CD4-positive, alpha-beta T cell (primary cell): ENCODE measurements at regions not wholly inside any gene's neighbourhood (a gene's known extent, or its start where the extent isn't known, plus 50 kb on each side); places are given as distances from the start of the nearest gene placed in this dataset.

Experiments
- ATAC-seq: fragments of 200-7000 bp; cut with Tn5 transposase; one replicate; pipeline ENCODE4 v1.10.0; 2022; ENCODE audit warnings: mild to moderate bottlenecking; ENCODE audit not compliant: poor library complexity
- CTCF ChIA-PET: fragments of 350-600 bp; sonication (Branson Sonifier 250); formaldehyde crosslinking; loops from one replicate; lab custom pipeline; 2021; ENCODE audit warnings: antibody characterized with exemption, inconsistent platforms; lab: Charles Lee
- POLR2A ChIA-PET: fragments of 350-600 bp; sonication (Branson Sonifier 250); formaldehyde crosslinking; loops from one replicate; lab custom pipeline; 2021; ENCODE audit warnings: antibody characterized with exemption, inconsistent platforms; lab: Charles Lee
- DNase-seq, 14 experiments: peaks; one replicate each; pipeline ENCODE4 v3.0.0-alpha.2; 2013 to 2020; ENCODE audit warnings: mixed read lengths in 2 of 14
- H3K27ac ChIP-seq, 2 donors: one replicate each; pipeline versions ENCODE4 v1.5.1 to v1.7.0; 2013; ENCODE audit warnings: low read length in 2 of 2, low read depth in 1 of 2, mild to moderate bottlenecking in 1 of 2
- H3K27me3 ChIP-seq, 2 experiments: 1 replicate in 1 of 2; 2 replicates in 1 of 2; pipeline versions ENCODE4 v1.6.1 to v1.7.0; 2013; ENCODE audit warnings: low read length in 2 of 2, control low read depth in 1 of 2, mild to moderate bottlenecking in 1 of 2, moderate library complexity in 1 of 2; ENCODE audit not compliant: insufficient read depth in 2 of 2, control insufficient read depth in 1 of 2
- H3K36me3 ChIP-seq: one replicate; pipeline ENCODE4 v1.6.1; 2013; ENCODE audit warnings: low read length, control low read depth; ENCODE audit not compliant: insufficient read depth
- H3K4me1 ChIP-seq: one replicate; pipeline ENCODE4 v1.6.1; 2013; ENCODE audit warnings: low read length, control low read depth; ENCODE audit not compliant: insufficient read depth
- H3K4me3 ChIP-seq: one replicate; pipeline ENCODE4 v1.5.1; 2013; ENCODE audit warnings: mild to moderate bottlenecking, low read length, moderate library complexity
- H3K9me3 ChIP-seq, 2 experiments: 1 replicate in 1 of 2; 2 replicates in 1 of 2; pipeline versions ENCODE4 v1.6.1 to v1.7.0; 2013; ENCODE audit warnings: low read length in 2 of 2, mild to moderate bottlenecking in 2 of 2, control low read depth in 1 of 2, moderate library complexity in 1 of 2; ENCODE audit not compliant: control insufficient read depth in 1 of 2, insufficient read depth in 1 of 2
- H3K27ac Mint-ChIP-seq: one replicate; pipeline ENCODE4 v1.8.0; 2020; ENCODE audit warnings: mixed read lengths
- H3K27me3 Mint-ChIP-seq: one replicate; pipeline ENCODE4 v1.8.0; 2021; ENCODE audit warnings: mixed read lengths
- H3K36me3 Mint-ChIP-seq: one replicate; pipeline ENCODE4 v1.8.0; 2021; ENCODE audit warnings: low read depth, mixed read lengths
- H3K4me1 Mint-ChIP-seq: one replicate; pipeline ENCODE4 v1.8.0; 2021; ENCODE audit warnings: low read depth, mixed read lengths
- H3K4me3 Mint-ChIP-seq: one replicate; pipeline ENCODE4 v1.8.0; 2020; ENCODE audit warnings: mild to moderate bottlenecking, mixed read lengths
- H3K9me3 Mint-ChIP-seq: one replicate; pipeline ENCODE4 v1.8.0; 2020; ENCODE audit warnings: mixed read lengths
- intact Hi-C, 2 experiments: fragments of 100-400 bp; cut with DNase I in 1 of 2; cut with micrococcal nuclease in 1 of 2; formaldehyde crosslinking; loops; one replicate each; pipeline versions ENCODE4 v1.15.1 to v1.9.0; 2023 to 2025; cut with DNase I, micrococcal nuclease
- TF ChIP-seq, protein P1 (sequence below): fragments of 200-600 bp; IDR thresholded peaks from one replicate; pipeline ENCODE4 v1.8.0; 2022; ENCODE audit warnings: antibody characterized with exemption, mild to moderate bottlenecking

DNA sequence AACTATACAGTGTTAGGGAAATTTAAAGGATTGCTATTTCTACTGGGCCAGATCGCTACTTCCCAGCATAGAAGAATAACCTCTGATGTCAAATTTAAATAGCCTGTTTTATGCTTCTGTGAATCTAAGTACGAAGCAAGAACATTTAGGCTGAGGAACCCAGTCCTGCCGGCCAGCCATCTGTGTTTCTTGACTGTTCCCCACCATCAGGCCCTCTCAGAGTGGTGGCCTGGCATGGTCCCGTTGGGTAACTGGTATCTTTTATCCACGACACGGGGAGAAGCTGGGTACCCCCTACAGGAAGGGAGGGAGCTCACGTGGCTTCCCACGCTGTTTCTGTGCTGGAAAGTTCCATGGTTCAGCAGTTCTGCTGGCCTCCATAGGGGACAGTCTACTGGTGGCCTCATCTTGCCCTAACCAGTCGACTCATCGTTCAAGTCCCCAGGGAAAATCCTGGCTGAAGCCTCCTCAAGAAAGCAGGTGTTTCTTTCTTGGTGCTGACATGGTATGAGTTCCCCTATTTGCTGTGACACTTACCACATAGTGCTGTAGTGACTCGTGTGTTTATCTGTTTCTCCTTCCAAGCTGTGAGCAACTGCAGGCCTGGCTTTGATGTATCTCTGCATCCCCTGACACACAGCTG lies 201.7 kb upstream of the NLRP1 start:
- Mint-ChIP-seq H3K9me3 (peaks cover 7% of the 10 kb centered on the region), H3K27ac (no peak overlapping the region), H3K4me1 (no peaks in the 10 kb centered on the region), H3K27me3 (peaks cover 66% of the 10 kb centered on the region), H3K4me3 (no peak overlapping the region), H3K36me3 (no peaks in the 10 kb centered on the region)
- Histone ChIP-seq H3K4me1 (no peaks in the 10 kb centered on the region), H3K27ac (no peak overlapping the region), H3K27me3 (peaks cover 5 to 16% of the 10 kb centered on the region in 2 experiments), H3K9me3 (no peaks in the 10 kb centered on the region), H3K36me3 (no peaks in the 10 kb centered on the region), H3K4me3 (no peak overlapping the region)
- POLR2A ChIA-PET = no interaction called here
- TF ChIP-seq, protein P1, sequence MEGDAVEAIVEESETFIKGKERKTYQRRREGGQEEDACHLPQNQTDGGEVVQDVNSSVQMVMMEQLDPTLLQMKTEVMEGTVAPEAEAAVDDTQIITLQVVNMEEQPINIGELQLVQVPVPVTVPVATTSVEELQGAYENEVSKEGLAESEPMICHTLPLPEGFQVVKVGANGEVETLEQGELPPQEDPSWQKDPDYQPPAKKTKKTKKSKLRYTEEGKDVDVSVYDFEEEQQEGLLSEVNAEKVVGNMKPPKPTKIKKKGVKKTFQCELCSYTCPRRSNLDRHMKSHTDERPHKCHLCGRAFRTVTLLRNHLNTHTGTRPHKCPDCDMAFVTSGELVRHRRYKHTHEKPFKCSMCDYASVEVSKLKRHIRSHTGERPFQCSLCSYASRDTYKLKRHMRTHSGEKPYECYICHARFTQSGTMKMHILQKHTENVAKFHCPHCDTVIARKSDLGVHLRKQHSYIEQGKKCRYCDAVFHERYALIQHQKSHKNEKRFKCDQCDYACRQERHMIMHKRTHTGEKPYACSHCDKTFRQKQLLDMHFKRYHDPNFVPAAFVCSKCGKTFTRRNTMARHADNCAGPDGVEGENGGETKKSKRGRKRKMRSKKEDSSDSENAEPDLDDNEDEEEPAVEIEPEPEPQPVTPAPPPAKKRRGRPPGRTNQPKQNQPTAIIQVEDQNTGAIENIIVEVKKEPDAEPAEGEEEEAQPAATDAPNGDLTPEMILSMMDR = no peak
- CTCF ChIA-PET = no interaction called here
- no peak for ATAC-seq
- DNase-seq = no peak
- intact Hi-C loops = no loop called here

DNA sequence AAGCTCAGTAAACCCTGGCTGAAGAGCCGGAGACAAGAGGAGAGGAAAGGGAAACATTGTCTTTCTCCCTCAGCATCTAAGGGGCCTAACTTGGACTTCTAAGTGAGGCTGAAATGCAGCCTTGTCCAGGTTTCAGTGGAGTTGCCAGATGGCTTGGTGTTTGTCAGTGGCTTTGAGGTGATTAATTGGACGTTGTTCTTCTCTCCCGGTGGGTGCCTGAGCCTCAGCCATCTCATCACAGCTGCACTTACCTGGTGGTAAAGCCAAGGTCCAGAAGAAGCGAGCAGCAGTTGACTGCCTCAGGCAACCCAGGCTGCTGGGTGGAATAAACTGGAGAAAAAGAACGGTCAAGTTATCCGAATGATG lies 202.2 kb upstream of the NLRP1 start:
- Histone ChIP-seq H3K9me3 (no peaks in the 10 kb centered on the region), H3K36me3 (no peaks in the 10 kb centered on the region), H3K27ac (no peak overlapping the region), H3K4me3 (no peak overlapping the region), H3K27me3 (peaks cover 5 to 16% of the 10 kb centered on the region in 2 experiments), H3K4me1 (no peaks in the 10 kb centered on the region)
- intact Hi-C loops = no loop called here
- DNase-seq (no peak), ATAC-seq (no peak)
- Mint-ChIP-seq H3K9me3 (peaks cover 7% of the 10 kb centered on the region), H3K4me3 (no peak overlapping the region), H3K27me3 (peaks cover 66% of the 10 kb centered on the region), H3K36me3 (no peaks in the 10 kb centered on the region), H3K27ac (no peak overlapping the region), H3K4me1 (no peaks in the 10 kb centered on the region)
- ChIA-PET POLR2A (no interaction called here), CTCF (no interaction called here)
- TF ChIP-seq, protein P1 = no peak

DNA sequence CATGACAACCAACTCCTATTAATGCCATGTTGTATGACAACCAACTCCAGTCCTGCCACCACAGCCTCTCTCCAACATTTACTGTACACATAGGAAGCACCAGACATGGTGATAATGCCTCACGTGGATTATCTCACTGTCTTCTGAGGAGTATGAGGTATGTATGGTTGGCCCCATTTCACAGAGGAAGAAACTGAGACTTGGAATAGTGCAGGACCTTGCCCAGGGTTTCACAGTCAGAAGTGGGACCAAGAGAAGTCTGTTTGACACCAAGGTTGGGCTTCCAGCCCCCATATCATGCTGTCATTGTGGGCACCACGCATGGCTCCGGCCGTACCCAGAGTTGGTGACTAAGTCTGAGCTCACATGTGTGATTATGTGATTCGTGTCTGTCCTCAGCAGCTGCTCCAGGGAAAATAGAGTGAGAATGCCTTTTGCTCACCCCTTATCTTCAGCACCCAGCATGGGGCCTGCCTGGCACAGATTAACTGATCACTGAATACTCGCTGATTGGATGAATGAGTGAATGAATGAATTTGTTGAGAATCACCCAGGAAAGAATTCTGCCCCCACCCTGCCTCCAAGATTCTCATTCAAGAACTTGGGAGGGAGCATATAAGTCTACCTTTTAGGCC lies 204.1 kb upstream of the NLRP1 start:
- no peak overlapping the region for H3K4me3 Mint-ChIP-seq
- peaks cover 10% of the 10 kb centered on the region for H3K9me3 Mint-ChIP-seq
- POLR2A ChIA-PET = no interaction called here
- Histone ChIP-seq H3K9me3 (peaks cover 3 to 8% of the 10 kb centered on the region in 2 experiments), H3K4me1 (no peaks in the 10 kb centered on the region), H3K4me3 (no peak overlapping the region), H3K27ac (no peak overlapping the region), H3K36me3 (no peaks in the 10 kb centered on the region), H3K27me3 (peaks cover 5 to 22% of the 10 kb centered on the region in 2 experiments)
- H3K4me1 Mint-ChIP-seq = no peaks in the 10 kb centered on the region
- H3K27me3 Mint-ChIP-seq = peaks cover 72% of the 10 kb centered on the region
- H3K27ac Mint-ChIP-seq = no peak overlapping the region
- CTCF ChIA-PET = no interaction called here
- intact Hi-C loops = no loop called here
- ATAC-seq (no peak), DNase-seq (no peak)
- TF ChIP-seq, protein P1 = no peak
- H3K36me3 Mint-ChIP-seq = no peaks in the 10 kb centered on the region
